ENCODE measurements at regions not wholly inside any gene's neighbourhood (a gene's known extent, or its start where the extent isn't known, plus 50 kb on each side); places are given as distances from the start of the nearest gene placed in this dataset.

DNA sequence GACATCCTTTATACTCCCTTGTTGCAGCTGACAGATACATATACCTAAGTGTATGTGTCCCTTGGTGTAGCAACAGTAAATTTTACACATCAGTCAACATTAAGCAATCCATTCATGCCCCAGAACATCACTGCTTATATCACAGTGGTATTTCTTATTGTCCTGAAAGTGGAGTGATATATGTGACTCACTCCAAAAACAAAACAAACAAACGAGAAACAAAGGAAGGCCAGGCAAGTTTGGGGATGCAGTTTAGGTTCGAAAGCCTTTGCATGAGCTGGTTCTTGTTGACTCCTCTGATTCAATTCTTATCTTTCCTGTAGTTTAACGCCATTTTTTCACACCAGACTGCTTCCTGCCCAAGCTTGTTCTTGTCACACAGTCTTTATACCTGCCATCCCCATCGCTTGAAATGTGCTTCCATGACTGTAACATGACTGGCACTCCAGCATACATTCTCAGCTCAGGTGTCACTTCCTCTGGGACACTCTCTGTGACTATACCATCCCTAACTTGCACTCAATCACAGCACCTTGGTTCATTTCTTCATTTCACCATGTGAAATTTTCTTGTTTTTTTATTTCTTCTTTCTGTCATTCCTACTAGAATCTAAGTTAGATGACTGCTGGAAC, 125.0 kb upstream of the TSHZ2 start:
- TF ChIP-seq POLR2A (IDR thresholded peaks at IDR 0.05; ENCODE audit: low read depth, low read length) (no peak), MAZ (IDR thresholded peaks at IDR 0.05; ENCODE audit: borderline replicate concordance, low read depth, low read length) (no peak), FOS (IDR thresholded peaks at IDR 0.05; ENCODE audit: low read depth, low read length) (no peak), MXI1 (IDR thresholded peaks at IDR 0.05; ENCODE audit: borderline replicate concordance, low read depth, low read length) (no peak), CEBPB (IDR thresholded peaks at IDR 0.05; ENCODE audit: low read depth, low read length) (no peak), SMC3 (IDR thresholded peaks at IDR 0.05; ENCODE audit: low read depth, low read length) (no peak), CHD1 (IDR thresholded peaks at IDR 0.05; ENCODE audit: low read depth, low read length) (no peak), BHLHE40 (IDR thresholded peaks at IDR 0.05; ENCODE audit: low read depth, low read length) (no peak), USF2 (IDR thresholded peaks at IDR 0.05; ENCODE audit: low read depth, low read length) (no peak)
- TF ChIP-seq, protein P1, sequence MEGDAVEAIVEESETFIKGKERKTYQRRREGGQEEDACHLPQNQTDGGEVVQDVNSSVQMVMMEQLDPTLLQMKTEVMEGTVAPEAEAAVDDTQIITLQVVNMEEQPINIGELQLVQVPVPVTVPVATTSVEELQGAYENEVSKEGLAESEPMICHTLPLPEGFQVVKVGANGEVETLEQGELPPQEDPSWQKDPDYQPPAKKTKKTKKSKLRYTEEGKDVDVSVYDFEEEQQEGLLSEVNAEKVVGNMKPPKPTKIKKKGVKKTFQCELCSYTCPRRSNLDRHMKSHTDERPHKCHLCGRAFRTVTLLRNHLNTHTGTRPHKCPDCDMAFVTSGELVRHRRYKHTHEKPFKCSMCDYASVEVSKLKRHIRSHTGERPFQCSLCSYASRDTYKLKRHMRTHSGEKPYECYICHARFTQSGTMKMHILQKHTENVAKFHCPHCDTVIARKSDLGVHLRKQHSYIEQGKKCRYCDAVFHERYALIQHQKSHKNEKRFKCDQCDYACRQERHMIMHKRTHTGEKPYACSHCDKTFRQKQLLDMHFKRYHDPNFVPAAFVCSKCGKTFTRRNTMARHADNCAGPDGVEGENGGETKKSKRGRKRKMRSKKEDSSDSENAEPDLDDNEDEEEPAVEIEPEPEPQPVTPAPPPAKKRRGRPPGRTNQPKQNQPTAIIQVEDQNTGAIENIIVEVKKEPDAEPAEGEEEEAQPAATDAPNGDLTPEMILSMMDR (conservative IDR thresholded peaks at IDR 0.05; ENCODE audit: low read depth, low read length): no peak

Measured in IMR-90 (cell line).